HCT116 (cell line): ENCODE measurements at regions not wholly inside any gene's neighbourhood (a gene's known extent, or its start where the extent isn't known, plus 50 kb on each side); places are given as distances from the start of the nearest gene placed in this dataset.

Experiments
- ATAC-seq: fragments of 200-7000 bp; cut with Tn5 transposase; 2 replicates; pipeline ENCODE4 v1.9.1; 2020; ENCODE audit warnings: mild to moderate bottlenecking, moderate library complexity
- BruUV-seq: library from RNA; stranded (reverse); fragments of 400-500 nt; replicated peaks from 2 replicates; lab custom pipeline; 2021; lab: Mats Ljungman, UMichigan
- CTCF ChIA-PET: fragments of 300-600 bp; sonication (Branson Sonifier 250); formaldehyde crosslinking; loops from one replicate; lab custom pipeline; 2021; ENCODE audit warnings: antibody characterized with exemption; lab: Charles Lee
- POLR2A ChIA-PET: fragments of 300-600, 350-600 bp; sonication (Branson Sonifier 250); formaldehyde crosslinking; loops from one replicate; lab custom pipeline; 2021; ENCODE audit warnings: antibody characterized with exemption; lab: Charles Lee
- RAD21 ChIA-PET, 2 experiments: fragments of 300-600 bp; sonication (Branson Sonifier 250); formaldehyde crosslinking; loops; one replicate each; lab custom pipeline; 2023; ENCODE audit warnings: low total read pairs in 2 of 2; ENCODE audit not compliant: uncharacterized antibody in 2 of 2, unreplicated experiment in 2 of 2, low non-redundant PET in 1 of 2; lab: Charles Lee
- DNase-seq: peaks from one replicate; pipeline ENCODE4 v3.0.0-alpha.2; 2010; ENCODE audit warnings: low read depth, low spot score
- H2AFZ ChIP-seq: fragments of 200-600 bp; shearing (Covaris generic), sonication (generic); 2 replicates; pipeline ENCODE4 v1.6.1; 2017; ENCODE audit warnings: low read depth, mixed run types, mixed read lengths, antibody characterized with exemption, low read length; ENCODE audit not compliant: poor library complexity, severe bottlenecking
- H3K27ac ChIP-seq: 2 replicates; pipeline ENCODE4 v1.5.1; 2012; ENCODE audit warnings: low read depth, low read length
- H3K27me3 ChIP-seq: fragments of 200-600 bp; sonication (generic); 2 replicates; pipeline ENCODE4 v1.6.1; 2016; ENCODE audit warnings: mixed run types, low read length, mixed read lengths; ENCODE audit not compliant: insufficient read depth
- H3K36me3 ChIP-seq, 2 experiments: fragments of 200-500 bp in 1 of 2; fragments of 200-600 bp in 1 of 2; sonication (Bioruptor generic) in 1 of 2; sonication (generic) in 1 of 2; 2 replicates each; pipeline versions ENCODE4 v1.5.1 to v1.6.1; 2014 to 2016; ENCODE audit warnings: low read length in 2 of 2, inconsistent platforms in 1 of 2, mixed read lengths in 1 of 2, mixed run types in 1 of 2; ENCODE audit not compliant: insufficient read depth in 2 of 2, control insufficient read depth in 1 of 2
- H3K4me1 ChIP-seq, 2 experiments: fragments of 200-600 bp in 1 of 2; sonication (generic) in 1 of 2; 2 replicates each; pipeline versions ENCODE4 v1.5.1 to v1.6.1; 2012 to 2017; ENCODE audit warnings: low read length in 2 of 2, inconsistent platforms in 1 of 2, mild to moderate bottlenecking in 1 of 2, mixed read lengths in 1 of 2, mixed run types in 1 of 2, moderate library complexity in 1 of 2; ENCODE audit not compliant: insufficient read depth in 2 of 2, control insufficient read depth in 1 of 2
- H3K4me2 ChIP-seq: fragments of 200-600 bp; sonication (generic); 2 replicates; pipeline ENCODE4 v1.6.1; 2017; ENCODE audit warnings: mixed run types, low read length, mixed read lengths
- H3K4me3 ChIP-seq, 2 experiments: fragments of 200-600 bp in 1 of 2; sonication (generic) in 1 of 2; replicated peaks in 1 of 2; 2 replicates each; pipeline ENCODE4 v1.5.1; 2011 to 2016; ENCODE audit warnings: low read length in 2 of 2, control low read depth in 1 of 2, low read depth in 1 of 2, mild to moderate bottlenecking in 1 of 2, mixed read lengths in 1 of 2, mixed run types in 1 of 2
- H3K79me2 ChIP-seq: fragments of 200-600 bp; sonication (generic); 2 replicates; pipeline ENCODE4 v1.6.1; 2017; ENCODE audit warnings: mild to moderate bottlenecking, mixed run types, low read length, moderate library complexity, mixed read lengths; ENCODE audit not compliant: insufficient read depth
- H3K9ac ChIP-seq: fragments of 200-600 bp; sonication (generic); 2 replicates; pipeline ENCODE4 v1.6.1; 2016; ENCODE audit warnings: low read length, mixed read lengths
- H3K9me2 ChIP-seq: fragments of 200-600 bp; sonication (generic), shearing (Covaris generic); 2 replicates; pipeline ENCODE4 v1.6.1; 2017; ENCODE audit warnings: mixed run types, mild to moderate bottlenecking, moderate library complexity; ENCODE audit not compliant: insufficient read depth
- H3K9me3 ChIP-seq, 2 experiments: fragments of 200-500 bp in 1 of 2; fragments of 200-600 bp in 1 of 2; sonication (Bioruptor generic) in 1 of 2; sonication (generic) in 1 of 2; 2 replicates each; pipeline ENCODE4 v1.6.1; 2014 to 2017; ENCODE audit warnings: low read length in 2 of 2, mixed read lengths in 2 of 2, inconsistent platforms in 1 of 2, low read depth in 1 of 2, mild to moderate bottlenecking in 1 of 2, mixed run types in 1 of 2, moderate library complexity in 1 of 2; ENCODE audit not compliant: control insufficient read depth in 1 of 2, insufficient read depth in 1 of 2
- H4K20me1 ChIP-seq: fragments of 200-600 bp; sonication (generic), shearing (Covaris generic); 2 replicates; pipeline ENCODE4 v1.6.1; 2017; ENCODE audit warnings: mixed run types, mild to moderate bottlenecking, moderate library complexity; ENCODE audit not compliant: insufficient read depth
- ATF3 ChIP-seq: IDR thresholded peaks from 2 replicates; pipeline ENCODE4 v1.6.1; 2012
- CEBPB ChIP-seq: IDR thresholded peaks from 2 replicates; pipeline ENCODE4 v1.6.1; 2012; ENCODE audit warnings: low read depth
- CTCF ChIP-seq, 3 experiments: fragments of 200-600 bp in 1 of 3; sonication (generic) in 1 of 3; IDR thresholded peaks in 2 of 3; conservative IDR thresholded peaks in 1 of 3; 2 replicates each; pipeline ENCODE4 v1.5.1; 2012 to 2017; ENCODE audit warnings: low read depth in 2 of 3, low read length in 2 of 3, antibody characterized with exemption in 1 of 3, borderline replicate concordance in 1 of 3, control low read depth in 1 of 3, mild to moderate bottlenecking in 1 of 3, mixed read lengths in 1 of 3, mixed run types in 1 of 3, moderate library complexity in 1 of 3; ENCODE audit not compliant: insufficient read depth in 1 of 3
- EGR1 ChIP-seq: IDR thresholded peaks from 2 replicates; pipeline ENCODE4 v1.6.1; 2012; ENCODE audit warnings: low read depth
- EZH2 ChIP-seq: fragments of 200-600 bp; sonication (generic); IDR thresholded peaks from 2 replicates; pipeline ENCODE4 v1.6.1; 2017; ENCODE audit warnings: antibody characterized with exemption, mixed run types
- EZH2phosphoT487 ChIP-seq: fragments of 200-600 bp; IDR thresholded peaks from 2 replicates; pipeline ENCODE4 v1.6.1; 2018; ENCODE audit warnings: antibody characterized with exemption, borderline replicate concordance
- FOSL1 ChIP-seq: IDR thresholded peaks from 2 replicates; pipeline ENCODE4 v1.6.1; 2012; ENCODE audit warnings: low read depth
- JUND ChIP-seq: IDR thresholded peaks from 2 replicates; pipeline ENCODE4 v1.6.1; 2012
- MAX ChIP-seq: IDR thresholded peaks from 2 replicates; pipeline ENCODE4 v1.6.1; 2012
- POLR2AphosphoS5 ChIP-seq: IDR thresholded peaks from 2 replicates; pipeline ENCODE4 v1.6.1; 2011; ENCODE audit warnings: mild to moderate bottlenecking, low read depth, low read length, moderate library complexity
- RAD21 ChIP-seq: IDR thresholded peaks from 2 replicates; pipeline ENCODE4 v1.6.1; 2012; ENCODE audit warnings: low read depth, mild to moderate bottlenecking
- SP1 ChIP-seq: IDR thresholded peaks from 2 replicates; pipeline ENCODE4 v1.6.1; 2012; ENCODE audit warnings: low read depth
- SRF ChIP-seq: IDR thresholded peaks from 2 replicates; pipeline ENCODE4 v1.6.1; 2012; ENCODE audit warnings: low read depth
- YY1 ChIP-seq: IDR thresholded peaks from 2 replicates; pipeline ENCODE4 v1.6.1; 2011; ENCODE audit warnings: low read length, low read depth, moderate library complexity, mild to moderate bottlenecking; ENCODE audit not compliant: insufficient replicate concordance; ENCODE audit errors: extremely low read depth
- ZFX ChIP-seq: fragments of 450-650 bp; IDR thresholded peaks from 2 replicates; pipeline ENCODE4 v1.6.1; 2017
- ZNF274 ChIP-seq: fragments of 200-500 bp; sonication (Bioruptor generic); IDR thresholded peaks from 2 replicates; pipeline ENCODE4 v1.6.1; 2014; ENCODE audit warnings: mild to moderate bottlenecking, low read depth, low read length, inconsistent platforms
- intact Hi-C: fragments of 100-400 bp; cut with micrococcal nuclease; formaldehyde crosslinking; loops from 2 replicates; pipeline ENCODE4 v1.10.0; 2022
- TF ChIP-seq, protein P1 (sequence below): IDR thresholded peaks from 2 replicates; pipeline ENCODE4 v1.6.1; 2012; ENCODE audit warnings: low read depth

GRCh38 chr10:57891201-57892006 is 376.3 kb downstream of the IPMK start:
- no peaks in the 10 kb centered on the region for H3K9me2 ChIP-seq
- H3K9ac ChIP-seq: no peak overlapping the region
- H3K4me3 ChIP-seq: no peak overlapping the region
- no peak overlapping the region for H2AFZ ChIP-seq
- intact Hi-C loops: no loop called here
- H3K36me3 ChIP-seq: no peaks in the 10 kb centered on the region
- H3K9me3 ChIP-seq: no peaks in the 10 kb centered on the region
- DNase-seq (no peak), ATAC-seq (no peak)
- TF ChIP-seq SRF (no peak), RAD21 (no peak), YY1 (no peak), MAX (no peak), EZH2phosphoT487 (no peak), EGR1 (no peak), CTCF (IDR thresholded peaks at IDR 0.05 in 2 of 3, conservative IDR thresholded peaks at IDR 0.05 in 1 of 3; ENCODE audit: borderline replicate concordance in 1 of 3, insufficient read depth in 1 of 3, low read depth in 2 of 3, low read length in 2 of 3) (no peak), EZH2 (no peak), ZNF274 (no peak), ATF3 (no peak), POLR2AphosphoS5 (no peak), FOSL1 (no peak), SP1 (no peak), ZFX (no peak), JUND (no peak), CEBPB (no peak)
- TF ChIP-seq, protein P1, sequence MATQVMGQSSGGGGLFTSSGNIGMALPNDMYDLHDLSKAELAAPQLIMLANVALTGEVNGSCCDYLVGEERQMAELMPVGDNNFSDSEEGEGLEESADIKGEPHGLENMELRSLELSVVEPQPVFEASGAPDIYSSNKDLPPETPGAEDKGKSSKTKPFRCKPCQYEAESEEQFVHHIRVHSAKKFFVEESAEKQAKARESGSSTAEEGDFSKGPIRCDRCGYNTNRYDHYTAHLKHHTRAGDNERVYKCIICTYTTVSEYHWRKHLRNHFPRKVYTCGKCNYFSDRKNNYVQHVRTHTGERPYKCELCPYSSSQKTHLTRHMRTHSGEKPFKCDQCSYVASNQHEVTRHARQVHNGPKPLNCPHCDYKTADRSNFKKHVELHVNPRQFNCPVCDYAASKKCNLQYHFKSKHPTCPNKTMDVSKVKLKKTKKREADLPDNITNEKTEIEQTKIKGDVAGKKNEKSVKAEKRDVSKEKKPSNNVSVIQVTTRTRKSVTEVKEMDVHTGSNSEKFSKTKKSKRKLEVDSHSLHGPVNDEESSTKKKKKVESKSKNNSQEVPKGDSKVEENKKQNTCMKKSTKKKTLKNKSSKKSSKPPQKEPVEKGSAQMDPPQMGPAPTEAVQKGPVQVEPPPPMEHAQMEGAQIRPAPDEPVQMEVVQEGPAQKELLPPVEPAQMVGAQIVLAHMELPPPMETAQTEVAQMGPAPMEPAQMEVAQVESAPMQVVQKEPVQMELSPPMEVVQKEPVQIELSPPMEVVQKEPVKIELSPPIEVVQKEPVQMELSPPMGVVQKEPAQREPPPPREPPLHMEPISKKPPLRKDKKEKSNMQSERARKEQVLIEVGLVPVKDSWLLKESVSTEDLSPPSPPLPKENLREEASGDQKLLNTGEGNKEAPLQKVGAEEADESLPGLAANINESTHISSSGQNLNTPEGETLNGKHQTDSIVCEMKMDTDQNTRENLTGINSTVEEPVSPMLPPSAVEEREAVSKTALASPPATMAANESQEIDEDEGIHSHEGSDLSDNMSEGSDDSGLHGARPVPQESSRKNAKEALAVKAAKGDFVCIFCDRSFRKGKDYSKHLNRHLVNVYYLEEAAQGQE: no peak
- H3K79me2 ChIP-seq: no peaks in the 10 kb centered on the region
- BruUV-seq: no TSS peak
- ChIA-PET POLR2A (no interaction called here), CTCF (no interaction called here), RAD21 (no interaction called here)
- H3K27ac ChIP-seq: no peak overlapping the region
- H3K27me3 ChIP-seq: no peaks in the 10 kb centered on the region
- H4K20me1 ChIP-seq: no peaks in the 10 kb centered on the region
- H3K4me1 ChIP-seq: no peaks in the 10 kb centered on the region
- H3K4me2 ChIP-seq: no peak overlapping the region
